ENCODE measurements at regions not wholly inside any gene's neighbourhood (a gene's known extent, or its start where the extent isn't known, plus 50 kb on each side); places are given as distances from the start of the nearest gene placed in this dataset.

- no peak for TF ChIP-seq EZH2 (IDR thresholded peaks at IDR 0.05)
- TF ChIP-seq POLR2AphosphoS5 (IDR thresholded peaks at IDR 0.05; ENCODE audit: borderline replicate concordance, low read depth, low read length): no peak
These were observed 58.8 kb upstream of the KCNA1 start for GRCh38 chr12:4850857-4851380.

Measured in SK-N-MC (cell line).